Right lobe of liver (tissue), 6 donors: ENCODE measurements at regions not wholly inside any gene's neighbourhood (a gene's known extent, or its start where the extent isn't known, plus 50 kb on each side); places are given as distances from the start of the nearest gene placed in this dataset.

Experiments used
- ATAC-seq, 4 donors: fragments of 200-7000 bp; cut with Tn5 transposase; one replicate each; pipeline ENCODE4 v1.9.1; 2020; ENCODE audit warnings: mild to moderate bottlenecking in 4 of 4, moderate library complexity in 4 of 4
- DNase-seq, 3 donors: peaks; one replicate each; pipeline ENCODE4 v3.0.0-alpha.2; 2020
- H3K27ac ChIP-seq, 3 donors: fragments of 200-600 bp; one replicate each; pipeline ENCODE4 v1.8.0; 2022
- H3K27me3 ChIP-seq, 2 donors: fragments of 200-600 bp; one replicate each; pipeline ENCODE4 v1.8.0; 2022
- H3K36me3 ChIP-seq, 4 donors: fragments of 200-600 bp; sonication (generic) in 1 of 4; one replicate each; pipeline versions ENCODE4 v1.5.1 to v1.8.0; 2017 to 2022; ENCODE audit warnings: control low read depth in 1 of 4
- H3K4me1 ChIP-seq, 4 donors: fragments of 200-600 bp; sonication (generic) in 1 of 4; one replicate each; pipeline versions ENCODE4 v1.5.1 to v1.8.0; 2017 to 2022; ENCODE audit warnings: control low read depth in 1 of 4
- H3K4me3 ChIP-seq, 3 donors: fragments of 200-600 bp; one replicate each; pipeline ENCODE4 v1.8.0; 2022
- H3K9me3 ChIP-seq, 4 donors: fragments of 200-600 bp; sonication (generic) in 1 of 4; one replicate each; pipeline versions ENCODE4 v1.5.1 to v1.8.0; 2017 to 2022; ENCODE audit warnings: control low read depth in 1 of 4
- POLR2A ChIP-seq: fragments of 450-650 bp; IDR thresholded peaks from one replicate; pipeline ENCODE4 v1.6.1; 2017; ENCODE audit warnings: antibody characterized with exemption, mild to moderate bottlenecking
- WGBS: methylation state at CpG from one replicate; pipeline ENCODE4 v1.1.6; 2018; ENCODE audit warnings: low coverage, low lambda C conversion rate; ENCODE audit not compliant: insufficient coverage; ENCODE audit errors: missing lambda C conversion rate; 5-methylcytosine and 5-hydroxymethylcytosine counted together
- intact Hi-C, 2 donors: fragments of 100-400 bp; cut with DNase I; formaldehyde crosslinking; loops; one replicate each; pipeline versions ENCODE4 v1.11.2 to v1.14.1; 2022
- TF ChIP-seq, protein P1 (sequence below), 4 donors: fragments of 200-600 bp in 3 of 4; fragments of 450-650 bp in 1 of 4; IDR thresholded peaks; one replicate each; pipeline versions ENCODE4 v1.5.1 to v1.8.0; 2016 to 2022; ENCODE audit warnings: antibody characterized with exemption in 4 of 4, mild to moderate bottlenecking in 2 of 4
- donor health status: DM: no; HTN: yes; CAD: no.
- donor health status: DM: no; HTN: no; CAD: no.
- donor health status: DM: no; HTN: no; CAD: no.
- donor health status: DM: no; HTN: yes; CAD: no.
- donor health status: DM: no; HTN: yes; CAD: no.

DNA sequence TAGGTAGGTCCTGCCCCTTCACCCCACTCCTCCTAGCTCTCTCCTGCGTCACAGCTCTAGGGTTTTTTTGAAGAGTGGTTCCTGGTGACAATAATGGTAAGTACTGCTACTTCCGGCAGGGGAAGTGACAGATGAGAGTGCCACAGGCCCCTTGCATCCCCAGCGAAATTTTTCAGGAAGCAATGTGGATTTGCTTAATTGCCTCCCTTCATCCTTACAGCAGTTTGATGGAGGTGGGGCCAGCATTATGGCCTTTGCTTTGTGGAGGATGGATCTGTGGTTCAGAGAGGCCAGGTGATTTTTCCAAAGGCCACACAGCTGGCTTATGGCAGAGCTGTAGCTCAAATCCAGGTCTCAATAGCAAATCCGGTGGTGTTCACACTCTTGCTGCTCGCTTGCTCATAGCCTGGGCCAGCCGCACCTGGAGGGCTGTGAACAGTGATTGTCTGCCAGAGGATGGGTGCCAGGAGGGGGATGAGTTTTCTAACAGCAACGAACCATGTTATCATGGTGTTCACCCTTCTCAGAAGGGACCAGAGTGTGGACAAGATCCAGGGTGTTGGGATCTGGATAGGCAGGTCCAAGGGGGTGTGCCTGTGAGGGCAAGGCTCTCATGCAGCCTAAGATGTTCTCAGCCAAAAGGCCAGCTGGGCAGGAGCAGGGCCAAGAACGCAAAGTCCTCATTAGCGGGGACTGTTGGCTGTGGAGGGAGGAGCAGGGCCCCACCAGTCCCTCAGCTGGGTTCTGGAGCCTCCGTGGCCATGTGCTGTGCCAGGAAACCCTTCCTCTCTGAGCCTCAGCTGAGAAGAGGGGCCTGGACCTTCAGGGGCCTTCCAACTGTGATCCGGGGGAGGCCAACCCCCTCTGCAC lies 89.0 kb downstream of the EMX2 start:
- intact Hi-C loops = no loop called here
- no peaks in the 10 kb centered on the region for H3K4me1 ChIP-seq
- no peak for TF ChIP-seq POLR2A
- TF ChIP-seq, protein P1, sequence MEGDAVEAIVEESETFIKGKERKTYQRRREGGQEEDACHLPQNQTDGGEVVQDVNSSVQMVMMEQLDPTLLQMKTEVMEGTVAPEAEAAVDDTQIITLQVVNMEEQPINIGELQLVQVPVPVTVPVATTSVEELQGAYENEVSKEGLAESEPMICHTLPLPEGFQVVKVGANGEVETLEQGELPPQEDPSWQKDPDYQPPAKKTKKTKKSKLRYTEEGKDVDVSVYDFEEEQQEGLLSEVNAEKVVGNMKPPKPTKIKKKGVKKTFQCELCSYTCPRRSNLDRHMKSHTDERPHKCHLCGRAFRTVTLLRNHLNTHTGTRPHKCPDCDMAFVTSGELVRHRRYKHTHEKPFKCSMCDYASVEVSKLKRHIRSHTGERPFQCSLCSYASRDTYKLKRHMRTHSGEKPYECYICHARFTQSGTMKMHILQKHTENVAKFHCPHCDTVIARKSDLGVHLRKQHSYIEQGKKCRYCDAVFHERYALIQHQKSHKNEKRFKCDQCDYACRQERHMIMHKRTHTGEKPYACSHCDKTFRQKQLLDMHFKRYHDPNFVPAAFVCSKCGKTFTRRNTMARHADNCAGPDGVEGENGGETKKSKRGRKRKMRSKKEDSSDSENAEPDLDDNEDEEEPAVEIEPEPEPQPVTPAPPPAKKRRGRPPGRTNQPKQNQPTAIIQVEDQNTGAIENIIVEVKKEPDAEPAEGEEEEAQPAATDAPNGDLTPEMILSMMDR (IDR thresholded peaks at IDR 0.05) = no peak
- H3K27ac ChIP-seq = no peak overlapping the region
- ATAC-seq (peak in 2 of 4 donors; percentile 33 to 55), DNase-seq (no peak)
- H3K36me3 ChIP-seq = no peaks in the 10 kb centered on the region
- no peaks in the 10 kb centered on the region for H3K27me3 ChIP-seq
- no peak overlapping the region for H3K4me3 ChIP-seq
- H3K9me3 ChIP-seq = no peaks in the 10 kb centered on the region
- 61% methylated on average over 3 of the region's 11 CpGs for WGBS

DNA sequence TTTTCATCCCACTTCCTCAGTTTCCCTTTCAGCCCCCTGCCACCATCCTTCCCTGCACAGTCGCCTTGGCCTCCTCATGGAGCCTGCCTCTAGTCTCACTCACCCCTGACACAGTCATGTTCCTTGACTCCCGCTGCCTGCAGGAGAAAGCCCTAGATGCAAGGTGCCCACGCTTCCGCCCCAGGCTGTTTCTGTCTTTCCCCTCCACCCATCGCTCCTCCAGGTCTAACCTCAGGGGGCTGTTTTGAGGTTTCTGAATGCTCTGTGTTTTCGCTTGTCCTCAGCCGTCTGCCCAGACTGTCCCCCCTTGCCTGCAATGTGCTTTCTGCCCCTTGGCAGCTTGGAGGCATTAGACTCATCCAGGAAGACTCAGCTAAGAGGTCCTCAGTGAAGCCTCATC lies 89.9 kb downstream of the EMX2 start:
- 80% methylated on average over 7 of the region's 7 CpGs for WGBS
- TF ChIP-seq, protein P1 (IDR thresholded peaks at IDR 0.05) = no peak
- no peak for TF ChIP-seq POLR2A
- intact Hi-C loops = no loop called here

DNA sequence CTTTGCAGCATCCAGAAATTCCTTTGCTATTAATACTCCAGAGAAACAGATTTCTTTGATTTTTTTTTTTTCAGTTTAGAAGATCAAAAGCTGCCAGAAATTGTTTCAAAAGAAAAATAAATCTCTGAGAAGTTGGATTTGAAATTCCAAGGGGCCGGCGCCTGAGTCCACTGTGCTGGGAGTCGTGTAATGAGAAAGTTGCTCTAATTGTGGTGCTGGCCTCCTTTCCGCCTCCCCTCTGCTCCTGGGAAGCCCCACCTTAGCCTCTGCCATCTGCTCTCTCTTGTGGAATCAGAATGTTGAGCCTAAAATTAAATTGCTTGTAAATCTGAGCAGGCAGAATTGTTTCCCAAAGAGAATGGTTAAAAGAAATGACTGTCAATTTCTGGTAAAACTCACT lies 93.3 kb downstream of the EMX2 start:
- no peaks in the 10 kb centered on the region for H3K4me1 ChIP-seq
- ATAC-seq (no peak), DNase-seq (no peak)
- no peak overlapping the region for H3K4me3 ChIP-seq
- H3K36me3 ChIP-seq = no peaks in the 10 kb centered on the region
- no peak for TF ChIP-seq POLR2A
- TF ChIP-seq, protein P1 (IDR thresholded peaks at IDR 0.05) = no peak
- intact Hi-C loops = no loop called here
- H3K27me3 ChIP-seq = no peaks in the 10 kb centered on the region
- 73% methylated on average over 4 of the region's 4 CpGs for WGBS
- H3K9me3 ChIP-seq = no peaks in the 10 kb centered on the region
- H3K27ac ChIP-seq = no peak overlapping the region

More for the DNA sequence above, 89.9 kb downstream of the EMX2 start:
- Histone ChIP-seq H3K36me3 (no peaks in the 10 kb centered on the region), H3K4me1 (no peaks in the 10 kb centered on the region), H3K27ac (no peak overlapping the region), H3K9me3 (no peaks in the 10 kb centered on the region), H3K4me3 (no peak overlapping the region), H3K27me3 (no peaks in the 10 kb centered on the region)
- DNase-seq (no peak), ATAC-seq (no peak)

DNA sequence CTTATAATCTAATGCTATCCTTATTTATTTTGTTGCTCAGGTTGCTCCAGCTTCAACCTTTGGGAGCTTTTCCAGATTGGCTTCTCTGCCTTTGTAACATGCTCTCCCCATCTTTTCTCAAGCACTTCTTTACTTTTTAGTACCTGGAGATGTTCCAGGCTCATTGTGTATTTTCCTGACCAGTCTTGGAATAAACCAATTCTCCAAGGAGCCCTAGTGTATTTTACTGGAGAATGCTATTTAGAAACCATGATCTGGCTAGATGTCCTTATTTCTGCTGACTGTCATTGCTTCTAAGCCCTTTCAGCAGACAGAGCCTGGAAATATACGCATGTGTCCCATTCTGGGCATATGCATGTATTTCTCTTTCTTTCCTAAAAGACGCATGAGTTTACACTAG lies 95.7 kb downstream of the EMX2 start:
- DNase-seq = no peak

More for the DNA sequence above, 95.7 kb downstream of the EMX2 start:
- Histone ChIP-seq H3K27me3 (no peaks in the 10 kb centered on the region), H3K9me3 (no peaks in the 10 kb centered on the region), H3K4me3 (no peak overlapping the region), H3K36me3 (no peaks in the 10 kb centered on the region), H3K4me1 (no peaks in the 10 kb centered on the region), H3K27ac (no peak overlapping the region)
- 61% methylated on average over 2 of the region's 2 CpGs for WGBS
- TF ChIP-seq, protein P1 (IDR thresholded peaks at IDR 0.05) = no peak
- no peak for TF ChIP-seq POLR2A
- no peak for ATAC-seq
- intact Hi-C loops = no loop called here
